ENCODE measurements at regions not wholly inside any gene's neighbourhood (a gene's known extent, or its start where the extent isn't known, plus 50 kb on each side); places are given as distances from the start of the nearest gene placed in this dataset.

GRCh38 chrX:7264399-7264798 is 116.4 kb upstream of the PUDP start:
- ChIA-PET POLR2A (no interaction called here), CTCF (ENCODE audit: low intra/inter-chr PET ratio, low total read pairs) (no interaction called here)
- no peaks in the 10 kb centered on the region for H4K20me1 ChIP-seq (ENCODE audit: insufficient read depth, low read length)
- no peak overlapping the region for H2AFZ ChIP-seq (ENCODE audit: low read length)
- no peak overlapping the region for H3K4me2 ChIP-seq (ENCODE audit: low read depth, low read length)
- H3K9me3 ChIP-seq (ENCODE audit: low read length): no peaks in the 10 kb centered on the region
- H3K4me1 ChIP-seq (ENCODE audit: insufficient read depth, low read length): no peaks in the 10 kb centered on the region
- WGBS (ENCODE audit: low lambda C conversion rate): 100% methylated on average over 1 of the region's 2 CpGs
- intact Hi-C loops (cut with micrococcal nuclease; ENCODE audit: unreplicated experiment): no loop called here
- TF ChIP-seq ZNF580 (CRISPR knock-in tag; IDR thresholded peaks at IDR 0.05; ENCODE audit: borderline replicate concordance, low read depth) (no peak), ZNF672 (CRISPR knock-in tag; IDR thresholded peaks at IDR 0.05) (no peak), ZNF33A (CRISPR knock-in tag; IDR thresholded peaks at IDR 0.05; ENCODE audit: borderline replicate concordance) (no peak), SATB2 (CRISPR knock-in tag; IDR thresholded peaks at IDR 0.05) (no peak), SUZ12 (IDR thresholded peaks at IDR 0.05; ENCODE audit: low read depth, low read length) (no peak), RARA (CRISPR knock-in tag; IDR thresholded peaks at IDR 0.05) (no peak), ZBTB43 (CRISPR knock-in tag; conservative IDR thresholded peaks at IDR 0.05) (no peak), FOXO1 (CRISPR knock-in tag; IDR thresholded peaks at IDR 0.05) (no peak), DNMT1 (CRISPR knock-in tag; IDR thresholded peaks at IDR 0.05) (no peak), ZC3H13 (CRISPR knock-in tag; IDR thresholded peaks at IDR 0.05) (no peak), AGO2 (optimal IDR thresholded peaks at IDR 0.05; ENCODE audit: low read depth, low read length) (no peak), TBX3 (IDR thresholded peaks at IDR 0.05; ENCODE audit: borderline replicate concordance) (no peak), BHLHE40 (IDR thresholded peaks at IDR 0.05; ENCODE audit: low read length) (no peak)
- TF ChIP-seq, protein P1, sequence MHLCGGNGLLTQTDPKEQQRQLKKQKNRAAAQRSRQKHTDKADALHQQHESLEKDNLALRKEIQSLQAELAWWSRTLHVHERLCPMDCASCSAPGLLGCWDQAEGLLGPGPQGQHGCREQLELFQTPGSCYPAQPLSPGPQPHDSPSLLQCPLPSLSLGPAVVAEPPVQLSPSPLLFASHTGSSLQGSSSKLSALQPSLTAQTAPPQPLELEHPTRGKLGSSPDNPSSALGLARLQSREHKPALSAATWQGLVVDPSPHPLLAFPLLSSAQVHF (CRISPR knock-in tag; IDR thresholded peaks at IDR 0.05): no peak
- TF ChIP-seq, protein P2, sequence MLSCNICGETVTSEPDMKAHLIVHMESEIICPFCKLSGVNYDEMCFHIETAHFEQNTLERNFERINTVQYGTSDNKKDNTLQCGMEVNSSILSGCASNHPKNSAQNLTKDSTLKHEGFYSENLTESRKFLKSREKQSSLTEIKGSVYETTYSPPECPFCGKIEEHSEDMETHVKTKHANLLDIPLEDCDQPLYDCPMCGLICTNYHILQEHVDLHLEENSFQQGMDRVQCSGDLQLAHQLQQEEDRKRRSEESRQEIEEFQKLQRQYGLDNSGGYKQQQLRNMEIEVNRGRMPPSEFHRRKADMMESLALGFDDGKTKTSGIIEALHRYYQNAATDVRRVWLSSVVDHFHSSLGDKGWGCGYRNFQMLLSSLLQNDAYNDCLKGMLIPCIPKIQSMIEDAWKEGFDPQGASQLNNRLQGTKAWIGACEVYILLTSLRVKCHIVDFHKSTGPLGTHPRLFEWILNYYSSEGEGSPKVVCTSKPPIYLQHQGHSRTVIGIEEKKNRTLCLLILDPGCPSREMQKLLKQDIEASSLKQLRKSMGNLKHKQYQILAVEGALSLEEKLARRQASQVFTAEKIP (CRISPR knock-in tag; IDR thresholded peaks at IDR 0.05; ENCODE audit: borderline replicate concordance): no peak
- TF ChIP-seq, protein P3, sequence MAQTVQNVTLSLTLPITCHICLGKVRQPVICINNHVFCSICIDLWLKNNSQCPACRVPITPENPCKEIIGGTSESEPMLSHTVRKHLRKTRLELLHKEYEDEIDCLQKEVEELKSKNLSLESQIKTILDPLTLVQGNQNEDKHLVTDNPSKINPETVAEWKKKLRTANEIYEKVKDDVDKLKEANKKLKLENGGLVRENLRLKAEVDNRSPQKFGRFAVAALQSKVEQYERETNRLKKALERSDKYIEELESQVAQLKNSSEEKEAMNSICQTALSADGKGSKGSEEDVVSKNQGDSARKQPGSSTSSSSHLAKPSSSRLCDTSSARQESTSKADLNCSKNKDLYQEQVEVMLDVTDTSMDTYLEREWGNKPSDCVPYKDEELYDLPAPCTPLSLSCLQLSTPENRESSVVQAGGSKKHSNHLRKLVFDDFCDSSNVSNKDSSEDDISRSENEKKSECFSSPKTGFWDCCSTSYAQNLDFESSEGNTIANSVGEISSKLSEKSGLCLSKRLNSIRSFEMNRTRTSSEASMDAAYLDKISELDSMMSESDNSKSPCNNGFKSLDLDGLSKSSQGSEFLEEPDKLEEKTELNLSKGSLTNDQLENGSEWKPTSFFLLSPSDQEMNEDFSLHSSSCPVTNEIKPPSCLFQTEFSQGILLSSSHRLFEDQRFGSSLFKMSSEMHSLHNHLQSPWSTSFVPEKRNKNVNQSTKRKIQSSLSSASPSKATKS (CRISPR knock-in tag; IDR thresholded peaks at IDR 0.05): no peak
- H3K27me3 ChIP-seq (ENCODE audit: control insufficient read depth in 1 of 2, insufficient read depth in 2 of 2, low read length in 2 of 2): no peaks in the 10 kb centered on the region
- FAIRE-seq (no peak), ATAC-seq (no peak), DNase-seq (ENCODE audit: low spot score) (no peak)
- BruUV-seq (replicated peaks): no TSS peak
- no peak overlapping the region for H3K9ac ChIP-seq (ENCODE audit: insufficient read depth, low read depth, low read length)
- H3K79me2 ChIP-seq (ENCODE audit: insufficient read depth, low read length): no peaks in the 10 kb centered on the region
- H3K27ac ChIP-seq (ENCODE audit: extremely low read length, insufficient read depth, low read length): no peak overlapping the region
- in situ Hi-C loops (cut with HindIII; ENCODE audit: extremely low pct_ligation_motif_present, low pct_unique_long_range_greater_than_20kb): no loop called here
- no peak overlapping the region for H3K4me3 ChIP-seq (replicated peaks in 1 of 3; ENCODE audit: insufficient read depth in 1 of 3, low read depth in 2 of 3, low read length in 3 of 3)
- H3K36me3 ChIP-seq (replicated peaks in 1 of 2; ENCODE audit: control insufficient read depth in 1 of 2, insufficient read depth in 2 of 2, low read length in 2 of 2): no peaks in the 10 kb centered on the region

Data from HepG2 (cell line).